HepG2 (cell line): ENCODE measurements at regions not wholly inside any gene's neighbourhood (a gene's known extent, or its start where the extent isn't known, plus 50 kb on each side); places are given as distances from the start of the nearest gene placed in this dataset.

ENCODE experiments used
- FOXA3 ChIP-seq: IDR thresholded peaks from 2 replicates; pipeline ENCODE4 v1.6.1; 2016; ENCODE audit warnings: missing genetic modification reagents, missing compliant biosample characterization
- HNRNPUL1 ChIP-seq: fragments of 200-400 bp; formaldehyde crosslinking; IDR thresholded peaks from 2 replicates; pipeline ENCODE4 v1.6.1; 2017; ENCODE audit warnings: low read depth, mild to moderate bottlenecking, low read length, moderate library complexity
- NKX3-1 ChIP-seq: sonication (generic); formaldehyde crosslinking; IDR thresholded peaks from 2 replicates; pipeline ENCODE4 v1.5.0; 2020; ENCODE audit warnings: missing genetic modification reagents
- POLR2A ChIP-seq, 2 experiments: IDR thresholded peaks; 2 replicates each; pipeline ENCODE4 v1.6.1; 2011; ENCODE audit warnings: low read depth in 2 of 2, low read length in 2 of 2, mild to moderate bottlenecking in 1 of 2, moderate library complexity in 1 of 2; ENCODE audit not compliant: insufficient read depth in 1 of 2
- TCF7 ChIP-seq: sonication (generic); IDR thresholded peaks from 2 replicates; pipeline ENCODE4 v1.6.1; 2016; ENCODE audit warnings: antibody characterized with exemption, low read depth
- ZFX ChIP-seq: sonication (generic); formaldehyde crosslinking; IDR thresholded peaks from 2 replicates; pipeline ENCODE4 v1.4.0; 2020; ENCODE audit warnings: mild to moderate bottlenecking, low read depth, missing genetic modification reagents, moderate library complexity
- ZIK1 ChIP-seq: sonication (generic); formaldehyde crosslinking; IDR thresholded peaks from 2 replicates; pipeline ENCODE4 v1.5.0; 2020; ENCODE audit warnings: mild to moderate bottlenecking, low read depth, missing genetic modification reagents, borderline replicate concordance
- ZNF232 ChIP-seq: sonication (generic); formaldehyde crosslinking; IDR thresholded peaks from 2 replicates; pipeline ENCODE4 v1.4.0; 2020; ENCODE audit warnings: missing genetic modification reagents, borderline replicate concordance
- ZNF235 ChIP-seq: sonication (generic); formaldehyde crosslinking; IDR thresholded peaks from 2 replicates; pipeline ENCODE4 v1.8.1; 2023; ENCODE audit warnings: mild to moderate bottlenecking, missing genetic modification reagents, borderline replicate concordance
- TF ChIP-seq, protein P1 (sequence below), 2 experiments: fragments of 450-650 bp in 1 of 2; sonication (generic) in 1 of 2; formaldehyde crosslinking in 1 of 2; IDR thresholded peaks; 2 replicates each; pipeline versions ENCODE4 v1.6.1 to v1.8.0; 2016 to 2022; ENCODE audit warnings: antibody characterized with exemption in 1 of 2, mild to moderate bottlenecking in 1 of 2, missing genetic modification reagents in 1 of 2
- TF ChIP-seq, protein P2 (sequence below): IDR thresholded peaks from 2 replicates; pipeline ENCODE4 v1.6.1; 2016
- TF ChIP-seq, protein P3 (sequence below): sonication (generic); formaldehyde crosslinking; IDR thresholded peaks from 2 replicates; pipeline ENCODE4 v1.4.0; 2020; ENCODE audit warnings: missing genetic modification reagents
- TF ChIP-seq, protein P4 (sequence below): sonication (generic); IDR thresholded peaks from 2 replicates; pipeline ENCODE4 v1.6.1; 2016; ENCODE audit warnings: low read depth, borderline replicate concordance

DNA sequence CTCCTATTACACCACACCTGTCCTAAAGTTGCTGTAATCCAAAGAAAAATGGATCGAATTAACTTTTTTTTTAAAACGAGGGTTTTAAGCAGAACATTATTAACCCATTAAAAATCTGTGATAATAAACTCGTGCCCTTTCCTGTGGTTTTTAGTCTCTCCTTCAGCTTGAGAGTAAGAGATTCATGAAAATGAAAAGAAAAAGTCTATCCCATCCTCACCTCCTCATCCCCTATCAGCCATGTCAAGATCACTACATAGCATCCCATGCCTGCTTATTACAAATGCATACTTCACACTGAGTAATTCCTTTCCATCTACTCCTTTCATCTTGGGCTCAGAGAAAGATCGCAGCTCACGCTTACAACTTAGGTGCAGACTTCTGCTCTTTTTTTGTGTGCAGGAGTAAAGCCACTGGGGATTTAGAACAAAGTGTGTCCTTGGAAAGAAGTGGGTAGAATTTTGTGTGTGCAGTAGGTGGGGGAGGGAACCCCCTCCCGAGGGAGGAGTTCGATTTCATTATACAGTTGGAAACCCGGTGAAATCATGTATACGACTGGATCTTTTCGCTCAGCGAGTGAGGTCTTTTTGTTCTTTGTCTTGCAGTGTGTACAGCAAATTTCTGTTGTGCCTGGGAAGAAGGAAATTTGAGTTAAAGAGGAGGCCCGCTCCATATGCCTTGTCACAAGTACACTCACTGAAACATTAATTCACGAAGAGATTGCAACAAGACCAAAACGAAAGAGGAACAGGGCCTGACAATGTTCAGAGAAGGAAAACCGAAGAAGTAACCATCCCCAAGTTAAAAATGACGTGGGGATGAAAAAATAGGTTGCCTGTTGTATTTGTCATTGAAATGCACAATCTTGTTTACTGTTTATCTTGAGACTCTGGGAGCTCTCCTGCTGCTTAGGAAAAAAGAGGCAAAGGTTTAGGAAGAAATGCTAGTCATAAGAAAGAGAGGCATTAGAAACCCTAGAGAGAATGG, 146.5 kb upstream of the ZNF217 start (continued):
- TF ChIP-seq, protein P1, sequence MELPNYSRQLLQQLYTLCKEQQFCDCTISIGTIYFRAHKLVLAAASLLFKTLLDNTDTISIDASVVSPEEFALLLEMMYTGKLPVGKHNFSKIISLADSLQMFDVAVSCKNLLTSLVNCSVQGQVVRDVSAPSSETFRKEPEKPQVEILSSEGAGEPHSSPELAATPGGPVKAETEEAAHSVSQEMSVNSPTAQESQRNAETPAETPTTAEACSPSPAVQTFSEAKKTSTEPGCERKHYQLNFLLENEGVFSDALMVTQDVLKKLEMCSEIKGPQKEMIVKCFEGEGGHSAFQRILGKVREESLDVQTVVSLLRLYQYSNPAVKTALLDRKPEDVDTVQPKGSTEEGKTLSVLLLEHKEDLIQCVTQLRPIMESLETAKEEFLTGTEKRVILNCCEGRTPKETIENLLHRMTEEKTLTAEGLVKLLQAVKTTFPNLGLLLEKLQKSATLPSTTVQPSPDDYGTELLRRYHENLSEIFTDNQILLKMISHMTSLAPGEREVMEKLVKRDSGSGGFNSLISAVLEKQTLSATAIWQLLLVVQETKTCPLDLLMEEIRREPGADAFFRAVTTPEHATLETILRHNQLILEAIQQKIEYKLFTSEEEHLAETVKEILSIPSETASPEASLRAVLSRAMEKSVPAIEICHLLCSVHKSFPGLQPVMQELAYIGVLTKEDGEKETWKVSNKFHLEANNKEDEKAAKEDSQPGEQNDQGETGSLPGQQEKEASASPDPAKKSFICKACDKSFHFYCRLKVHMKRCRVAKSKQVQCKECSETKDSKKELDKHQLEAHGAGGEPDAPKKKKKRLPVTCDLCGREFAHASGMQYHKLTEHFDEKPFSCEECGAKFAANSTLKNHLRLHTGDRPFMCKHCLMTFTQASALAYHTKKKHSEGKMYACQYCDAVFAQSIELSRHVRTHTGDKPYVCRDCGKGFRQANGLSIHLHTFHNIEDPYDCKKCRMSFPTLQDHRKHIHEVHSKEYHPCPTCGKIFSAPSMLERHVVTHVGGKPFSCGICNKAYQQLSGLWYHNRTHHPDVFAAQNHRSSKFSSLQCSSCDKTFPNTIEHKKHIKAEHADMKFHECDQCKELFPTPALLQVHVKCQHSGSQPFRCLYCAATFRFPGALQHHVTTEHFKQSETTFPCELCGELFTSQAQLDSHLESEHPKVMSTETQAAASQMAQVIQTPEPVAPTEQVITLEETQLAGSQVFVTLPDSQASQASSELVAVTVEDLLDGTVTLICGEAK (IDR thresholded peaks at IDR 0.05): no peak
- TF ChIP-seq, protein P1 (CRISPR knock-in tag; IDR thresholded peaks at IDR 0.05): no peak; the same call in 1 of the 2 replicates
- TF ChIP-seq ZNF232 (CRISPR knock-in tag) (no peak), POLR2A (IDR thresholded peaks at IDR 0.05; ENCODE audit: insufficient read depth in 1 of 2, low read depth in 2 of 2, low read length in 2 of 2) (no peak), NKX3-1 (CRISPR knock-in tag) (no peak), HNRNPUL1 (no peak), ZIK1 (CRISPR knock-in tag) (no peak), FOXA3 (CRISPR knock-in tag) (no peak), TCF7 (peak; percentile 19; the same call in 1 of the 2 replicates), ZFX (peak; percentile 46; the same call in 1 of the 2 replicates), ZNF235 (CRISPR knock-in tag) (no peak)
- TF ChIP-seq, protein P2, sequence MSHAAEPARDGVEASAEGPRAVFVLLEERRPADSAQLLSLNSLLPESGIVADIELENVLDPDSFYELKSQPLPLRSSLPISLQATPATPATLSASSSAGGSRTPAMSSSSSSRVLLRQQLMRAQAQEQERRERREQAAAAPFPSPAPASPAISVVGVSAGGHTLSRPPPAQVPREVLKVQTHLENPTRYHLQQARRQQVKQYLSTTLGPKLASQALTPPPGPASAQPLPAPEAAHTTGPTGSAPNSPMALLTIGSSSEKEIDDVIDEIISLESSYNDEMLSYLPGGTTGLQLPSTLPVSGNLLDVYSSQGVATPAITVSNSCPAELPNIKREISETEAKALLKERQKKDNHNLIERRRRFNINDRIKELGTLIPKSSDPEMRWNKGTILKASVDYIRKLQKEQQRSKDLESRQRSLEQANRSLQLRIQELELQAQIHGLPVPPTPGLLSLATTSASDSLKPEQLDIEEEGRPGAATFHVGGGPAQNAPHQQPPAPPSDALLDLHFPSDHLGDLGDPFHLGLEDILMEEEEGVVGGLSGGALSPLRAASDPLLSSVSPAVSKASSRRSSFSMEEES (CRISPR knock-in tag): no peak
- TF ChIP-seq, protein P3, sequence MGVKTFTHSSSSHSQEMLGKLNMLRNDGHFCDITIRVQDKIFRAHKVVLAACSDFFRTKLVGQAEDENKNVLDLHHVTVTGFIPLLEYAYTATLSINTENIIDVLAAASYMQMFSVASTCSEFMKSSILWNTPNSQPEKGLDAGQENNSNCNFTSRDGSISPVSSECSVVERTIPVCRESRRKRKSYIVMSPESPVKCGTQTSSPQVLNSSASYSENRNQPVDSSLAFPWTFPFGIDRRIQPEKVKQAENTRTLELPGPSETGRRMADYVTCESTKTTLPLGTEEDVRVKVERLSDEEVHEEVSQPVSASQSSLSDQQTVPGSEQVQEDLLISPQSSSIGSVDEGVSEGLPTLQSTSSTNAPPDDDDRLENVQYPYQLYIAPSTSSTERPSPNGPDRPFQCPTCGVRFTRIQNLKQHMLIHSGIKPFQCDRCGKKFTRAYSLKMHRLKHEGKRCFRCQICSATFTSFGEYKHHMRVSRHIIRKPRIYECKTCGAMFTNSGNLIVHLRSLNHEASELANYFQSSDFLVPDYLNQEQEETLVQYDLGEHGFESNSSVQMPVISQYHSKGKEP: no peak
- TF ChIP-seq, protein P4, sequence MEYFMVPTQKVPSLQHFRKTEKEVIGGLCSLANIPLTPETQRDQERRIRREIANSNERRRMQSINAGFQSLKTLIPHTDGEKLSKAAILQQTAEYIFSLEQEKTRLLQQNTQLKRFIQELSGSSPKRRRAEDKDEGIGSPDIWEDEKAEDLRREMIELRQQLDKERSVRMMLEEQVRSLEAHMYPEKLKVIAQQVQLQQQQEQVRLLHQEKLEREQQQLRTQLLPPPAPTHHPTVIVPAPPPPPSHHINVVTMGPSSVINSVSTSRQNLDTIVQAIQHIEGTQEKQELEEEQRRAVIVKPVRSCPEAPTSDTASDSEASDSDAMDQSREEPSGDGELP: no peak
